ENCODE measurements at regions not wholly inside any gene's neighbourhood (a gene's known extent, or its start where the extent isn't known, plus 50 kb on each side); places are given as distances from the start of the nearest gene placed in this dataset.

DNA sequence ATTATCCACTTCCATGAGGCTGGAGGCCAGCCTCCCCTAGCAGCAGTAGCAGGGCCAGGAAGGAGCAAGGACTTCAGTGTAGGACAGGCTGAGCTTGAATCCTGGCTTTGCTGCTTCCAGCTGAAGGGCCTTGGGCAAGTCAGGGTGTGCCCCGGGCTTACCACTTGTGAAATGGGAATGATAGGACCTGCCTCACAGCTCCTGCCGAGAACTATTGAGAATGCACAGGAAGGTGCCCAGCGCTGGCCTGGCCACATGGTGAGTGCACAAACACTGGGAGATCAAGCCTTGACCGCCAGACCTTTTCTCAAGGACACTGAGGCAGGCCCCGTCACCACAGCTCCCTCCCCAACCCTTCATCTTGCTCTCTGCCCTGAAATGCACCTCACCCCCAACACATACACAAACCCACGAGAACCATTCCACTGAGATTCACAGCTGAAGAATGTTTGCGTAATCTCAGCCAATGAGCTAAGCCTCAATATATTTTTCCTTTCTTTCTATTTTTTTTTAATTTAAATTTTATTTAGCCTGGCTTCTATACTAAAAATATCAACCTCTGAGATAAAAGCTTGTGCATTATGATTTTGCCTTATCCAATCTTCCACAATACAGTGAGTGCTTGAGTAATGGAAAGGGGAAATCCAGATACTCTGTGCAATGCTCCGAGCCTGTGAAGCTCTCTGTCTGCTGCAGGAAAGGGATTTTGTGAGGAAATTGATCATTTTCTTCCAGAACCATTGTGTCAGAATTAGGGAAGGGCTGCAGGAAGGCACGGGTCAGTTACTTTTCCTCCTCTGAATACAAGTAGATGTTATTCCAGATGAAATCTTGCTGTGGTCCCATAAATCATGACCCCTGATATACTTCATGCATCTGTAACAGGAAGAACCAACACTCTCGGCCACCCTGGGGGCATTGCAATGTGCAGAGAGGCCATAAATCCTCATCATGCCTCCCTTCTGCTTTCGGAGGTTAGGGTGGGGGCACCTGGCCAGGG is 193.9 kb downstream of the TLE3 start:
- no peak for DNase-seq

DNA sequence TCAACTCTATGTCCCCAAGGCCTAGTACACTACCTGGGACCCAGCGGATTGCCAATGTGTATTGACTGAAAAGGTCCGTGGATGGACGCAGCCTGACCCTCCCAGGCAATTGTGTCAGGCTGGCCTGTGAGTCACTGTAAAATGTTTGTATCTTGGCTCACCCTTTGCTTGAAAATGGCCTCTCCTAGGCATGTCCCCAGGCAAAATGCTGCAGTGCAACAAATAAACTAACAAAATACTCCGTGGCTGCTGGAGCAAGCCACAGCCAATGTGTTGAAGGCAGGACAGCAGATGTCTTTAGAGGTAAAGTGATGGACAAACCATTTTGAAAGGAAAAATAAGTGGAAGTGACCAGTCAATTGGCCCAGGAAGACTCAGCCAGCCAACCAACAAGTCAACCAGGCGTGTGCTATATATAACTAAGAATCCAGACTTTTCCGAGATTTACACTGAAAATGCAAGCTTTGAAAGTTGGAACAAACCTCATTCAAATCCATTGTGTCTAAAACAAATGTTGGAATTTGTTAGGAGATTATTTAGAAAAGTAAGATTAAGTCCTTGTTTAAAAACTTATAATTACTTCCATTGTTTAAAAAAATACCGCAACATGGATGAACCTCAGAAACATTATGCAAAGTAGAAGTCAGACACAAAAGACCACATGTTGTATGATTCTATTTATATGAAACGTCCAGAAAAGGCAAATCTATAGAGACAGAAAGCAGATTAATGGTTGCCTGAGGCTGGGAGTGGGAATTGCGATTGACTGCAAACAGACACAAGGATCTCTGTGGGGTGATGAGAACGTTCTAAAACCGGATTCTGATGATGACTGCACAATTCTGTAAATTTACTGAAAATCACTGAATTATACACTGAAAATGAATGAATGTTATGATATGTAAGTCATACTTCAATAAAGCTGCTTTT is 191.2 kb downstream of the TLE3 start:
- no peak for DNase-seq

DNA sequence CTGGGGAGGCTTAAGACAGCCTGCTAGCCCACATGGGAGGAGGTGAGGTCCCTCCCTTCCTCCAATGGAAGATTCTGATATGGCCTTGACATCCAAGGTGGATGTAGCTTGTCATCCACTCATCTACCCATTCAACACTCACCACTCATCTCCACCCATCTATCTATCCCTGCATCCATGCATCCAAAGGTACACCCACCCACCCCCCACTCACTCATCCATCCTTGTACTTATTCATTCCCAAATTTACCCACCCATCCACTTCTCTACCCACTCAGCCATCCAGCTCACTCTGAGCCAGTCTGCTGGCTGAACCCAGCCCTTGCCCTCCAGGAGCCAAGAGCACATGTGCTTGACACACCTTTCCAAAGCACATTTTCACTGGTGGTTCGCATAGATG is 189.7 kb downstream of the TLE3 start:
- no peak for DNase-seq

DNA sequence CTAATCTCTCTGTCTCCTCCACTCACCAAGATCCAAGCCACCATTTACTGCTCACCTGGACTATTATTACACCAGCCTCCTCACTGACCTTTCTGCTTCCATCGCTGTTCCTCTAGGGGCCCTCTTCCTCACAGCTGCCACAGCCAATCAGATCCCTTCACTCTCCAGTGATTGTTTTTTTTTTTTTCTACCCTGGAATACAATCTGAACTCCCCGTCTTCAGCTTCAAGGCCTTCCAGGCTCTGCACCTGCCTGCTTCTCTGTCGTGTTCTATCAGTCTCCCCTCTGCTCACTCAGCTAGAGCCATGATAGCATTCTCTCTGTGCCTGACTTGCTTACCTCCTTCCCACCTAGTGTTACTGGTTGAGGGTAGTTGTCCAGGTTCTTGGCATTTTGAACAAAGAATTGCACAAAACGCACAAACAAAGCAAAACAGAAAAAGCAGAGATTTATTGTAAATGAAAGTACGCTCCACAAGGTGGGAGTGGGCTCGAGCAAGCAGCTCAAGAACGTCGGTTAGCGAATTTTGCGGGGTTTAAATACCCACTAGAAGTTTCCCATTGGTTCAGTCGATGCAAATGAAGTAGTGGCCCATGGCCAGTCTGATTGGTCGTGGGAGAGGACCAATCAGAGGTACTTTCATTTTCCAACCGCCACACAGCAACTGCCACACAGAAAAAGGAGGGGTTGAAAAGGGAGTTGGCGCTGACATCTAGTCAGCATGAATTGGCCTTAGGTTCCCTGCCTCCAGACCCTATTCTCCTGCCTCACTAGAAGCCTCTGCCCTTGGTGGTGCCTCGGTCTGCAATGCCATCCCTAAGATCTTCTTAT is 188.9 kb downstream of the TLE3 start:
- no peak for DNase-seq

DNA sequence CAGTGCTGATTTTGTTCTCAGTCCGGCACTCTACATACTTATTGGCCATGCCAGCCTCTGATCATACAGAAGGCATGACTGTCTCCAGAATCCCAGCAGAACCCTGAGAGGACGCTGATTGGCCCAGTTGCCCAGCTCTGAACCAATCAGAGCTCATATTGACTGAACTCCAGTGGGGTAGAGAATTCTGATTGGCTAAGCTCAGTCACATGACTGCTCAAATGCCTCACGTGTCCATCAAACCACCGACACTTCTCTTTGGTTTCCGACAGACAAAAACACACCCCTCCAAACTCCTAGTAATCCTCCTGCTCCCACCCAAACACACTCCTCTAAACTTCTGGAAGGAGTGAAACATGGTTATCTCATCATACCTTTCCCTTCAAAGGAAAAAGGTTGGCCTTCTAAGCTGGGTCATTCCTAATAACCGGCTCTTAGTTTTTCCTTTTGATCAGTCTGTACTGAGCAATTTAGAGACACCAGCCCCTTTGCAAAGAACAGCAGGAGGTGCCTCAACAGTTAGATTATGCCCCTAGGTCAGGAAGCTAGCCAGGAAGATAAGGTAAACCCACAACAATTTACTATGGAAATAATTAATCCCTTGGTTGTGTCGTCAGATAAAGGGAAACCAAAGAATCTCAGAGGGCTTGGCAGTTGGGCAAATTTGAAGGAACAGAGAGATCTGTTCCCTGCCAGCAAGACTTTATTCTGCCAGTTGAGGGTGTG is 187.8 kb downstream of the TLE3 start:
- DNase-seq: no peak

DNA sequence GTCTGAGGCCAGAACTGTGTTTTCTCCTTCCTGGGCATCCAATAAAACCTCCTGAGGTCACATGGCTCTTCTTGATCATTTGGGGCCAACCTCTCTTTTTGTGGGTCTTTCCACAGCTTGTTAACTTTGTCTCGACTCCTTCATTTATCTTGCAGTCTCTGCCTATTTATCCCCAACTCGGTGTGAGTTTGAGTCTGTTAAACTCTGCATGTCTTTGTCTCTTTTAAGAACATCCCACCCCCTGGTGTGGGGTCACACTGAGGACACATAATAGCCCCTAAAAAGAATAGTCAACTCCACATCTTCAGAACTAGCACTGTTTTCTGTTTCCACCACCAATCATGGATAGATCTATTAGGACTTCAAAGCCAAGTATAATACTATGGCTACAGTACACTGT is 187.2 kb downstream of the TLE3 start:
- no peak for DNase-seq

DNA sequence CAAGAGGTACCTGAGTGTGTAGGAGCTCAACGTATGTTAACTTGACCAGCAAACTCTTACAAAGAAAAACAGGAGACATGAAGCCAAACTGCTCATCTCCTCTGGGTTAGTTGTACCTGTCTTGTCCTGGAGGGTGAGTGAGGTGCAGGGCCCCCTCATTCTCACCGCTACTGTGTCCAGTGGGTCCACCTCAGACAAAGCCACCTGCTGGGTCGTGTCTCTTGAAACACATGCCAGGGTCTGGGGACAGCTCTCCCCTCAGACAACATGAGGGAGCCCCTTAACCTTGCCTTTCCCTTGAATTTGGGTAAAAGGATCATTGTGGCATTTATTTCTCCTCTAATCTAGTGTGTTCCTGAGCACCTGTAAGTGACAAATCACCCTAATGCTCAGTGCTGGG is 185.6 kb downstream of the TLE3 start:
- DNase-seq: no peak

DNA sequence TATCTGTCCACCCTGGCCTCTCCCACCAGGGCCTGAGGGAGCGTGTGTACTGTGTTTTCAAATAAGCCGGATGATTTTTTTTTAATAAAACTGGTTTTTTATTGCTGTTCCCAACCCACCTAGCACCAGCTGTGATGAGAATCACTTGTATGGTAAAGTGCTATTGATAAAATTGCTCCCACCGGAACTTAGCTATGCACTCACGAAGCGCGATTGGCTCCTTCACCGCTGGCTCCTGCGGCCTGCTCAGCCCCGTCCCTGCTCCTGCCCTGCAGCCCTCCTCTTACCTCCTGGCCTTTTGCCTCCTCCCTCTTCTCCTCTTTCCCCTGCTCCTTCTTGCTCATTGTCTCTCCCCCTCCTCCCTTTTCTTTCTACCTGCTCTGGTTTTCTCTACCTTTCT is 183.7 kb downstream of the TLE3 start:
- DNase-seq: no peak

DNA sequence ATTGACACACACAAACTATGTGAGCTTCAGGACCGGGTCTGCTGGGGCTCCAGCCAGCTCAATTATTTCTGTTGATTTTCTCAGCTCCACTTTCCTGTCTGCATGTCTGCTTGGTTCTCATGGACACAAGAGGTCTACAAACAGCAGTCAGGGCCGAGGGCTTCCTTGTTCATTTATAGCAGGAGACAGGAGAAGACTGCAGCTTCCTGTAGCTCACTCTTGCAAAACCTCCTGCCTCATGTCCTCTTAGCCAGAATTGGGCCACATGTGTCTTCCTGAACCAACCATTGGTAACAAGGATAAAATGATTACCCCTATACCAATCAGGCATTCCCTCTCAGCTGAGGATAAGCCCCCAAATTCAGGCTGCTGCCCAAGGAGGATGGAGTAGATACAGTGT is 182.8 kb downstream of the TLE3 start:
- DNase-seq: no peak

DNA sequence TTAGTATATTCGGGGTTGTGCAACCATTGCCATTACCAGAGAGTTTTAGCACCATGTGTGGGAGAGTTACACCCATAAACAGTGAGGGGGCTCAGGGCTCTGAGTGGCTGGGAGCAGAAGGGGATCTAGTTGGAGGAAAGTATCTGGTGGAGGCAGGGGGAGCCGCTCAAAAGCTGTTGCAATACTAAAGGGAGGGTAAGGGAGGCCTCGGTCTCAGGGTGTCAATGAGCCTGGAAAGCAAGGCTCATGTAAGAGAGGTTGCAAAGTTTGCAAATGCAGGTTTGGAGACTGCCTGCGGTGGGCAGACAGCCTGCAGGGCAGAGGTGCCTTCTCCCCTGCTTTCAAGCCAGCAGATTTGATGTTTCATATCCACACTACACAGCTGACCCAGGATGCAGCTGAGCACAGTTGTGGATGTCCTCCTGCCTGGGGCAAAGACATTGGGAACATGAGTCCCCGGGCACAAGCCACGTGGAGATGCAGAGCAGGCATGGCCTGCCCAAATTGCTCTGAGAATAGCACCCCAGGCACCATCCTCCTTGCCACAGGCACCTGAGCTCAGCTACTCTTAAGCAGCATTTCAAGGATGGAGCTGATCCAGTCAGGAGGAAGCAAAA is 181.4 kb downstream of the TLE3 start:
- no peak for DNase-seq

DNA sequence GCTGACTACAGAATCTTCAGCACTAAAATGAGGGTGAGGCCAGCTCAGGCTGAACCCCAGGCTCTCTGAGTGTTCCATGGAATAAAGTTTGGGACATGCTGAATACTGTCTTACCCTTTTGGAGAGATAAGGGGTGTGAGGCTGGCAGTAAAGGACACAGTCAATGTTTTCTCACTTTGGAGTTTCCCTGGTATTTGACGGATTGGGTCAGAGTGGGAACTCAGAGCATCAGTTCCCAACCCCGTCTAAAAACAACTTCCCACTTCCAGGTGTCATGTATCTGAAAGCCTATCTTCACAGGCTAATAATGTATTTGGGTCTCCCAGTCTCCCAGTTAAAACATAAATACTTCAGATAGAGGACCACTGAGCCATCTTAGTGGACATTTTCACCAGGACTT is 180.7 kb downstream of the TLE3 start:
- no peak for DNase-seq

DNA sequence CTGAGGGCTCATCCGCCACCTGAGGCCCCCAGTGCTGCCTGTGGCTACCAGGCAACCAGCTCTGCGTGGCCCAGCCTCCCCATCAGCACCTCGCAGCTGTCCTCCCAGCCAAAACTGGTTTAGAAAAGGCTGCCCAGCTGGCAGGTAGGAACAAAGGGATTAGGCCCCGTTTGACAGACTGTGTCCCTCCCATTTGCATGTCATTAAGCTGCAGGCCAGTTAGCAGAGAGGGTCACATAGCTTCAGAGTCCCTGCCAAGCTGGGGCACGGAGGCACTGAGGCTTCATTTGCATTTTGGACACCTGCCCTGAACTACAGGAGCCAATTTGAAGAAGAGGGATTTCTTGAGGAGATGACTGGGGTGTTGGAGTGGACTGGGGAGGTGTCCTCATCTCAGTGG is 177.9 kb downstream of the TLE3 start:
- peak; percentile 40 for DNase-seq

DNA sequence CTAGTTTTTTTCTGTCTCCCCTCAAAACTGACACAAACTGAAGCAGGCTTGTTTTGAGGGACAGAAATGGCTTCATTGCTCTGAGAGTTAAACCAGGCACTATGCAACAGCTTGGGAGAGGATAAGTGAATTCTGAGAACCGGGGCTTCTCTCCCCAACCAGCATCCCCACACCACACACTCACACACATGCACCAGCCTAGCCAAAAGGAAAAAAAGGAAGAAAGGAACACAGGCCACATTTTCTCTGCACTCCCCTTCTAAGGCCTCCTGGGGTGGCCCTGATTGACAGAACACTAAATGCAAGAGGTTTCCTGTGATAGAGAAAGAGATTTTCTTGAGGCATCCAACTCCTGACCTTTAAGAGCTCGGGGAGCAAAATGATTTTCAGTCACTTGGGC is 177.5 kb downstream of the TLE3 start:
- DNase-seq: peak; percentile 21

DNA sequence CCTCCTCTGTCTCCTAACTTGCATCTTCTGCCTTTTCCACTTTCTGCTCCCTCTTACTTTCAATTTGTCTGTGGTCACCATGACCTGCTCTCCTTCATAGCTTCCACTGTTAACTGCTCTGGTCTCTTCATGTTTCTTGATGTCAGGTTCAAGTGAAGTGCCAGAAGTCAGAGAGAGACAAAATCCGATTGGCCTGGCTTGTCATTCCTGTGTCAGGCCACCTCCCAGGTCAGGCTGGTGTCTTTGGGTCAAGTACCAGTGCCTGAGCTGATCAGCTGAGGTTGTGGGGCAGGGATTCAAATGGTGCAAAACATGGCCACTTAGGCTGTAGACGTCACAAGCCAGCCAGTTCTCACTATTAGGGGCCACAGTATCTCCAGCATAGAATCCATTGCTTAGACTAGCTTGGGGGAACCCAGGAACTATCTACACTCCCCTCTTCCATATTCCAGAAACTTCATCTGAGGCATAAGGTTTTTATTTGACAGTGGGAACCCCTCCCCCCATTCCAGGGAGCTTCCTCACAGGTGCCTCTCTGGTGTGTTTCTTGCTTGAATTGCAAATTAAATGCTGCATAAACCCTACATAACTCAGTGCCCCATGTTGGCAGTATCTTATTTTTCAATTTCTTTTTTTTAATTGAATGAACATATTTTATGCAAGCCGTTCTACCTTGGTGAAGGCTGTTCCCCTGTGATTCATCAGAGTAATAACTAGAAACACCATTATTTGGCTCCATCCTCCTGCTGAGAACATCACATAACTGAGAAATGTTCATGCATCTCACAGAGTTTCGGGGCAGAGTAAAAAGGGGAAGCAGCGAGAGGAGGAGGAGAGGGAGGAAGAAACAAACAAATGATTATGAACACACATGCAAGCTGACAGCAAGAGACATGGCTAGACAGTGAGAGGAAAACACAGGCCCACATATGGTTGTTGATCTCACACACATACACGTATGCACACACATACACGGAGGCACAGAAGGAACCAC is 175.8 kb downstream of the TLE3 start:
- DNase-seq: peak; percentile 35

DNA sequence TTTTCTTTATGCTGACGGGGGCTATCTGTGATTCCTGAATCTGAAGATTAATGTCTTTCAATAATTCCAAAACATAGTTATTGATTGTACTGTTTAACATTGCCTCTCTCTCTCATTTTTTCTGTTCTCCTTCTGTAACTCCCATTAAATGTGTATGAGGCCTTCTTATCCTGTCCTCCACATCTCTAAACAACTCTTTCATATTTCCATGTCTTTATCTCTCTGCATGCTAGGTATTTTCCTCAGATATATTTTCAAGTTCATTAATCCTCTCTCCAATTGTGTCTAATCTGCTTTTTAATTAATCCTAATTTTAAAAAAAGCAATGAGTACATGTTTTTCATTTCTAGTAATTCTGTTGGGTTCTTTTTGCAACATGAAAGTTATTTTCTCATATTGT is 173.2 kb downstream of the TLE3 start:
- DNase-seq: no peak

DNA sequence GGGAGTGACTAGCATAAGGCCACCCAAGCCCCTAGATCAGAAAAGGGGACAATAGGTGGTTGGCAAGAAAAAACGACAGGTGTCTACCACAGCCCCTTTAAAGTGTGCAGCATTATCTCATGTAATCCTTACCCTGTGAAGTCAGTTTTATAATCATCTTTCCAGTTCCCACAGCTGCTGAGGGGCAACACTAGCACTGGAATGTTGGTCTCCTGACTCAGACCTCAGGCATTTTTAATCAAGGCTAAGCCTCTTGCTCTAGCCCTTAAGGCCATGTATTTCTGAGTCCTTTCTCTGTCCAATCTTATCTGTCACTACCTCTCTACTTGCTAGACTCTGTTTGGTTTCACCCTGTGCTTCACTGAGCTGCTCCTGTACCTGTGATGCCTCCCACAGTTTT is 171.7 kb downstream of the TLE3 start:
- DNase-seq: no peak

DNA sequence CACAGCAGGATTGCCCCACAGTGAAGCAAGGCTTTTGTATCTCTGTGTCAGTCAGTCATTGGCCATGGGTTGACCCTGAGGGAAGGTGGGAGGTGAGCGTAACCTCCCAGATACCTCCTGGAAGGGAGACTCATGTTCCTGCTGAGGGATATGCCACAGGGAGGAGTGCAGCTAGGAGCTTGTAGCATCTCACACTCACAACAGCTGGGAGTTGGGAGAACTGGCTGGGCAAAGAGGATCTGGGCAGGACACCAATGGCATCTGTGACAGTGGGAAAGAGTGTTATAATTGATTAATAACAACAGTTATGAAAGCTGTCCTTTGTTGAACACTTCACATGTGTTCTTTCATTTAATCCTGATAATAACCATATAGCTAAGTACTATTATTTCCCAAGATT is 171.0 kb downstream of the TLE3 start:
- DNase-seq: peak; percentile 33

DNA sequence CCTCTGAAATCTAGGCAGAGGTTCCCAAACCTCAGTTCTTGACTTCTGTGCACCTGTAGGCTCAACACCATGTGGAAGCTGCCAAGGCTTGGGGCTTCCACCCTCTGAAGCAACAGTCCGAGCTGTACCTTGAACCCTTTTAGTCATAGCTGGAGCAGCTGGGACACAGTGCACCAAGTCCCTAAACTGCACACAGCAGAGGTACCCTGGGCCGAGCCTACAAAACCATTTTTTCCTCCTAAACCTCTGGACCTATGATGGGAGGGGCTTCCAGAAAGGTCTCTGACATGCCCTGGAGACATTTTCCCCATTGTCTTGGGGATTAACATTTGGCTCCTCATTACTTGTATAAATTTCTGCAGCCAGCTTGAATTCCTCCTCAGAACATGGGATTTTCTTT is 168.8 kb downstream of the TLE3 start:
- peak; percentile 32 for DNase-seq

DNA sequence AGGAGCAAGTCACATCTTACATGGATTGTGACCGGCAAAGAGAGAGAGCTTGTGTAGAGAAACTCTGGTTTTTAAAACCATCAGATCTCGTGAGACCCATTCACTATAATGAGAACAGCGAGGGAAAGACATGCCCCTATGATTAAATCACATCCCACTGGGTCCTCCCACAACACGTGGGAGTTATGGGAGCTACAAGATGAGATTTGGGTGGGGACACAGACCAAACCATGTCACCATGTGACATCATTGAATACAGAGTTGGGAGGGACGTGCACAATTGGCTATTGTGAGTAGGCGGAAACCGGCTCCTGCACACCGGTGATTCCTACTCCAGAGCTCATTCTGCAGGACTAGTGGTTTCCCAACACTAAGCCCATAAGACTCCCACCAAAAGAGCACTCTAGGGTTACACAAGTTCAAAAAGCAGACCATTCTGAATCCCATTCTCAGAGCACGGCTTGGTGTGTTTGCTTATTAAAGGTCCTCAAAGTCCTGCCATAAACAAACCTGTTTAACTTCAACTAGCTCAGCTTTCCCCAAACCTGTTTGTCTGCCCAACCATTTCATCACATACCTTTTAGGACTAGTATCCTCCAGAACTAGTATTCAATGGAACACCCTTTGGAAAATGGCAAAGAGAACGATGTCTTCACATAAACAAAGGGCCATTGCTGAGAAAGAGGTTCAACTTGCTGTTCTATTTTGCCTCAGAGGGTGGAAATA is 167.6 kb downstream of the TLE3 start:
- DNase-seq: peak; percentile 21

DNA sequence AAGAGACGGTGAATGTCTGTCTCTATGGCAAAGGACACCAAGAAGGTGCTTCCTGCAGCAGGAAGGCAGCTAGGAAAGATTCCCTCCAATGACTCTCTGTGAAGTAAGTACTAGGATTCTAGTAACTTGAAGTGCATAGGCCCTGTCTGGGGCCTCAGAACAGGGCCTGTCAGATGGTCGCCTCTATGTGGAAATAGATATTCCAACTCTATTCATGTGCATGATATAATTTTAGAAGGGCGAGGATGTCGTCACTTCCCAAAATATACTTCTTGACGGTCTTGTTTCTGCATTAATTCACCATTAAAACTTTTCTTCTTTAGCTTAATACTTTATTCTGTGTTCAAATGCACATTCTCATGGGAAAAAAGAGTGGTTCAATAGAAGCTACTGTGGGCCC is 167.0 kb downstream of the TLE3 start:
- DNase-seq: no peak
